Adipose tissue (tissue), 3 donors: ENCODE measurements at regions not wholly inside any gene's neighbourhood (a gene's known extent, or its start where the extent isn't known, plus 50 kb on each side); places are given as distances from the start of the nearest gene placed in this dataset.

ENCODE experiments used
- H3K27ac ChIP-seq: one replicate; pipeline ENCODE4 v1.5.1; 2013; ENCODE audit warnings: low read depth, low read length
- WGBS, 3 donors: extraction: QIAGEN DNeasy Blood & Tissue Kit; methylation state at CpG; one replicate each; pipeline ENCODE4 v1.1.7; 2013; 5-methylcytosine and 5-hydroxymethylcytosine counted together
- donor health status: healthy with polysubstance abuse.
- donor health status: Bipolar disorder and iron deficiency.
- donor health status: healthy.

DNA sequence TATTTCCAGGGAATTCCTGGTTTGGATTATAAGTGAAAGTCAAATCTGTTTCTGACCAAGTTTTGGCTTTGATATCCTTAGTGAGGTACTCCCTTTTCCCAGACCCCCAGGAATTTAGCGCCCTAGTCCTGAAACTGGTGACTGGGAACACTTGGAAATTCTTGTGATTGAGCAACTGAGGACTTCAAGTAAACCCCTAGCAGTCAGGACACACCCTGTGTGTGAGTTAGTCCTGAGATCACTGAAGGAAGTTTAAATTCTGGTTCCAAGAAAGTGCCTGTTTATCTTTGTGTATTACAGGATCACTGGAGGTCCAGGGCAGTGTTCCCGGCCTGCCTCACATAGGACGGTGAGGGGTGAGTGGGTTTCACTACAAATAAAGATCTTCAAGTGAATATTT is 95.1 kb upstream of the F3 start:
- WGBS, 3 donors, result 44 to 60% (median 57%) methylated on average over 3 of the region's 3 CpGs

DNA sequence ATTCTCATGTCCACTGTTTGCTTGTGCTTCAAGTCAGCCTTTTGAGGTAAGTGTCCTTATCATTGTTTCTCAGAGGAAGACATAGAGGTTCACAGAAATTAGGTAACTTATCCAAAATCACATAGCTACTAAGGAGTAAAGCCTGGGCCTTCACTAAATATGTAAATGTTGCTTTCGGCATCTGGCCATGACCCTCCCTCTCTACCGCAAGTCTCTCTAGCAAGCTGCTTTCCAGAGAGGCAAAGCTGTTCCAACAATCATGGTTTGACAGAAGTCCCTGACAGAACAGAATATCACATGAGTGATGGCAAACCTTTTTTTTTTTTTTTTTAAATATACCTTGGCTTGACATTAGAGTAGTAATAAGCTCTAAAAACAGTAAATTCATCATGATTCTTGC is 94.5 kb upstream of the F3 start:
- H3K27ac ChIP-seq, result no peak overlapping the region
- 48 to 92% (median 89%) methylated on average over 2 of the region's 2 CpGs for WGBS, 3 donors

More for the DNA sequence above, 95.1 kb upstream of the F3 start:
- no peak overlapping the region for H3K27ac ChIP-seq

DNA sequence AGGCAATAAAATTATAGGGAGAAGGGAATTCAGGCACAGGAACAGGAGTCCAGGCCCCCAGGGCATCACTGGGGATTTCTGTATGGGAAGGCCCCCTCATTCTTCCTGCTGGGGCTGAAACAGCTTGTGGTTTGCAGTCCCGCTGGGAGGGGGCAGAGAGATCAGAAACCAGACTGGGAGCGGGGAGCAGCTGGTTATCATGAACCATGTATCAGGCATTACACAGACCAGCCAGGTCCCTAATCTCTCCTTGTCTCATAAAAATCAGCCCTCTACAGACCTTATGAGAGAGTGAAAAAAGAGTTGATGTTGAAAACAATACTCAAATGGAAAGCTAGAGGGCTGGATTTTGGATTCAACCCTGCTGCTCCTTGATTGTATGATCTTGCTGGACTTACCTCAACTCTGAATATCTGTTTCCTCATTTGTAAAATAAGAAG is 93.4 kb upstream of the F3 start:
- no peak overlapping the region for H3K27ac ChIP-seq

GRCh38 chr1:94633051-94633450 is 91.5 kb upstream of the F3 start:
- H3K27ac ChIP-seq, result no peak overlapping the region
- 55 to 87% (median 76%) methylated on average over 4 of the region's 4 CpGs for WGBS, 3 donors

More for the DNA sequence above, 93.4 kb upstream of the F3 start:
- 50 to 80% (median 70%) methylated on average over 2 of the region's 2 CpGs for WGBS, 3 donors

DNA sequence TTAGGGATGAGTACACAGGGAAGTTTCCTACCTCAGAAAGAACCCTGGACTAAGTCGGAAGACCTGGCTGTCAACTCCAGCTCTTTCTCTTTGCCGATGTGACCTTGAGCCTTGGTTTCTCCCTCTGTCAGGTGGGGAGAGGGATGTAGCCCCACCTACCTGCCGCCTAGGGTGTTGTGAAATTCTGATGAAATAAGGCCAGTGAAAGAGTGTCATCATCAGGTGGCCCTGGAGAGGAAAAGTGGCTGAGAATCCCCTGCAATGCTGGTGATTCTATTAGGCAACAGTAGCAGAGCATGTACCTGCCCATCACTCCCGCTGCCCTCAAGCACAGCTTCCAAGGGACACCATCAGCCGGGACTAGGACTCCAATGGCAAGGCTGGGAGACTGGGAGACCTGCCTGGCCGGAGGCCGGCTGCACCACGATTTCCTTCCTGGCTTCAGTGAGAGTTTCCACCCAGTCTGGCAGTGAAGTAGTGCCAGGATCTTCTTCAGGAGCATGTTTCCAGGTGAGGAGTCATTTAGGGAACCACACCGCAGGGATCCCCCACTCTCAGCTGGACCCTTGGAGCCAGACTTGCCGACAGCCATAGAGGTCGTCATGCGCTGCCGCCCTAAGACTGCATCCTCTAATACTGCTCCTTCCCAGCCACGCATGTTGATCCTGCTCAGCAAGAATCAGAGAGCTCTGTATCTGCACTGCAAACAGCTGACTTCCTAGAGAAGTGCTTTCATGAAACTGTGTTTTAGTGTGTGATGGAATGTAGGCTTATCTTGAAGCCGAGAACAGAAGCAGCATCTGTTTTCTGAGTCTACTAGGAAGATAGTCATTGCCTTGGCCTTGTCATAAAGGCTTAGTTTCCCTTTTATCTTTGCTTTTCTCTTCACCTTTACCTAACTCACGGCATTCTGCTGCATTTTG is 88.0 kb upstream of the F3 start:
- no peak overlapping the region for H3K27ac ChIP-seq
- WGBS, 3 donors, result 83 to 92% (median 88%) methylated on average over 16 of the region's 16 CpGs

GRCh38 chr1:94628499-94628843 is 86.9 kb upstream of the F3 start:
- 86 to 93% (median 89%) methylated on average over 6 of the region's 6 CpGs for WGBS, 3 donors
- H3K27ac ChIP-seq, result no peak overlapping the region

DNA sequence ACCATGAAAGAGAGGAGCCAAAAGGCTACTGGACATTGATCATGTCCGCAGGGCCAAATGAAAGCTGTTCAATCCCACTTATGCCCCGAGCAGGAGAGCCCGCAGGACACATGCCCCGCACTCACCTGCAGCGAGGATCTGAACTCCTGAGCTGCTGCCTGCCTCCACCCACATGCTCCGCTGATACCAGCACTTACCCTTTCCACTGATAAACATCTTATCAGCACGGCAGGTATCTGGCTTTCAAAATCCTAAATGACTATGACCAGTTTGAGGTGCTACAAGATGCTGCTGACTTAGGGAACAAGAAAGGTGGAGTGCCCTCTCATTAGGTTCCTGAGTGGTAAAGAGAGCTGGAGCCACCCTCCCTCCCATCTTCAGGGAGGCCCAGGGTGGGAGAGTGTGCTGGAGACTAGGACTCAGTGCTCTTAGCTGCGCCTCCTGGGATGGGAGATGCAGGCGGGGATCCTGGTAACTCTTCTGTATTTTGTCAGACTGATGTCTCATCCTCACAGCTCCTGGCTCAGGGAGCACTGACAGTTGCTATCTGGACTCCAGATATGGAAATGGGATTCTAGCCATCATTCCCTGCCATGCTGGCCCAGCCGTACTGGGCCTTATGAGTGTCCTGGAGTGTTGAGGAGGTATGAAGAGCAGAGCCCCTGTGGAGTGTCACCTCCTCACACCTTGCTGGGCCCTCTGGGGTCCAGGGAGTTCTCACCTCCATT is 86.4 kb upstream of the F3 start:
- WGBS, 3 donors, result 75 to 91% (median 88%) methylated on average over 10 of the region's 10 CpGs

GRCh38 chr1:94624203-94624602 is 82.6 kb upstream of the F3 start:
- WGBS, 3 donors, result 89 to 95% (median 93%) methylated on average over 8 of the region's 8 CpGs
- no peak overlapping the region for H3K27ac ChIP-seq

More for the DNA sequence above, 86.4 kb upstream of the F3 start:
- H3K27ac ChIP-seq, result no peak overlapping the region

GRCh38 chr1:94623560-94624148 is 82.1 kb upstream of the F3 start:
- WGBS, 3 donors, result 76 to 87% (median 77%) methylated on average over 8 of the region's 8 CpGs
- no peak overlapping the region for H3K27ac ChIP-seq

- WGBS, 3 donors, result 84 to 89% (median 88%) methylated on average over 10 of the region's 10 CpGs
- no peak overlapping the region for H3K27ac ChIP-seq
Observed at GRCh38 chr1:94622757-94623156, 81.2 kb upstream of the F3 start.

DNA sequence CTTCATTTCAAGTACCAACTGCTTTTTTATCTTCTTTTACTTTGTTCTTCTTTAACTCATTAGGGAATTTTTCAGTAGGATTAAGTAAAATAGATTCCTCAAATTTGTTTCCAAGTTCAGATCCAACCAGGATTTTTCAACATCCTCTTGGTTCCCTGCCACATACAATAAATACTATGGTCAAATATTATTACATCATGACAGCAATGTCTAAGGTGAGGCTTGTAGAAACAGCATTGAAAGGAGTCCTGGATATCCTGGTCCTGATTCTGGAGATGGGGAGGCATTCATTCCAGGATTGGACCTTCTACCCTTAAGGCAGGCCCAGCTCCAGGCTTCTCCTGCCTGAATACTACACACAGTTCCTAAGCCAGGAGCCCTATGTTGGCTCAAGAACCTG is 80.2 kb upstream of the F3 start:
- no peak overlapping the region for H3K27ac ChIP-seq

- H3K27ac ChIP-seq, result no peak overlapping the region
- 44 to 53% (median 45%) methylated on average over 3 of the region's 3 CpGs for WGBS, 3 donors
Observed at GRCh38 chr1:94621395-94621794, 79.8 kb upstream of the F3 start.

GRCh38 chr1:94620345-94621031 is 78.9 kb upstream of the F3 start:
- WGBS, 3 donors, result 83 to 94% (median 89%) methylated on average over 10 of the region's 10 CpGs
- no peak overlapping the region for H3K27ac ChIP-seq

- WGBS, 3 donors, result 14 to 53% (median 44%) methylated on average over 1 of the region's 1 CpG
- H3K27ac ChIP-seq, result no peak overlapping the region
Observed at GRCh38 chr1:94619731-94620130, 78.2 kb upstream of the F3 start.

DNA sequence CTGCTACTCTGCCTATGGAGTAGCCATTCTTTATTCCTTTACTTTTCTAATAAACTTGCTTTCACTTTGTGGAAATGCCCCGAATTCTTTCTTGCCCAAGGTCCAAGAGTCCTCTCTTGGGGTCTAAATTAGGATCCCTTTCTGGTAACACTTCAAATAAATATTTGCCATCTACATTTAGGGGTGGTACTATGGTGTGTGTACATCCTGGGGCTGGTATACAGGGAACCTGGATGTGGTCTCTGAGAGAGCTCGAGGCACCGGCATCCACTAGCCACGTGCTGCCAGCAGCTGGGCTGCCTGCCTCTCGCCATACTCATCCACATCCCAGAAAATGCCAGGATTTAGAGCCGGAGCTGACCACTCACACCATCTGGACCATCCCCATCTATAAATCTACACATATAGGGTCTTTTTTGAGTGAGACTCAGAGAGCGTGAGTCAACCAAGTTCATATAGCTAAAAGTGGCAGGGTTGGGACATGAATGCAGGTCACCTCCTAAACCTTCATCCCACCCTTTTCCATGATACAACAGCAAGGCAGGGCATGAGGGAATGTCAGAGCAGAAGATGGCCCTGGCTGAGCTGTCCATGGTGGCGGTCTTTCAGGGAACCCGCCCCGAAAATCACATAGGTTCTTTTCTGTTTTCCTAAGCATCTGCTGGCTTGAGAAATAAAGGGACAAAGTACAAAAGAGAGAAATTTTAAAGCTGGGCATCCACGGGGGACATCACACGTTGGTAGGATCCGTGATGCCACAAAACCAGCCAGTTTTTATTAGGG is 76.6 kb upstream of the F3 start:
- WGBS, 3 donors, result 94 to 97% (median 94%) methylated on average over 13 of the region's 13 CpGs
- H3K27ac ChIP-seq, result no peak overlapping the region

DNA sequence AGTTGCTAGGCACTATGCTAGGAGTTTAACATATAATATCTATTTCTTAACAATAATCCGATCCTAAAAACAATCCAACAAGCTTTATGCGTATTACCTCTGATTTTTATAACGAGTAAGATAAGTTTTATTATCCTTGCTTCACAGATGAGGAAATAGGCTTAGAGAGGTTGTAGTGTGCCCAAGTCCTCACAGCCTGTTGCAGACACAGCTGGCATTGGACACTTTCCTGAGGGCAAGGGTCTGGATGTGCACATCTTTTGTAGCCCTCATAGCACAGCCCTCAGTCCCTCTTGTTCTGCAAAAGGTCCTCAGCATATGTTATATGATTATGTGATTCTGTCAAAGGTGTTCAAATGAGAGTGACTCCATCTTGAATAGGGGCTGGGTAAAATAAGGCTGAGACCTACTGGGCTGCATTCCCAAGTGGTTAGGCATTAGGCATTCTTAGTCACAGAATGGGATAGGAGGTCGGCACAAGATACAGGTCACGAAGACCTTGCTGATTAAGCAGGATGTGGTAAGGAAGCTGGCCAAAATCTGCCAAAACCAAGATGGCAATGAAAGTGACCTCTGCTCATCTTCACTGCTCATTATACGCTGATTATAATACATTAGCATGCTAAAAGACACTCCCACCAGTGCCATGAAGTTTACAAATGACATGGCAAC is 75.7 kb upstream of the F3 start:
- 73 to 74% (median 73%) methylated on average over 6 of the region's 6 CpGs for WGBS, 3 donors

GRCh38 chr1:94616506-94616905 is 74.9 kb upstream of the F3 start:
- WGBS, 3 donors, result 50 to 79% (median 73%) methylated on average over 2 of the region's 2 CpGs
- H3K27ac ChIP-seq, result no peak overlapping the region

More for the DNA sequence above, 75.7 kb upstream of the F3 start:
- no peak overlapping the region for H3K27ac ChIP-seq
